Testis (tissue), 2 donors: ENCODE measurements at regions not wholly inside any gene's neighbourhood (a gene's known extent, or its start where the extent isn't known, plus 50 kb on each side); places are given as distances from the start of the nearest gene placed in this dataset.

Experiments used
- POLR2A ChIP-seq: fragments of 450-650 bp; IDR thresholded peaks from one replicate; pipeline ENCODE4 v1.6.1; 2017; ENCODE audit warnings: antibody characterized with exemption, mild to moderate bottlenecking, moderate library complexity
- TF ChIP-seq, protein P1 (sequence below), 3 experiments: fragments of 450-650 bp in 2 of 3; fragments of 200-600 bp in 1 of 3; sonication (generic) in 1 of 3; IDR thresholded peaks; one replicate each; pipeline ENCODE4 v1.5.1; 2016 to 2019; ENCODE audit warnings: antibody characterized with exemption in 3 of 3, mild to moderate bottlenecking in 2 of 3, moderate library complexity in 1 of 3

DNA sequence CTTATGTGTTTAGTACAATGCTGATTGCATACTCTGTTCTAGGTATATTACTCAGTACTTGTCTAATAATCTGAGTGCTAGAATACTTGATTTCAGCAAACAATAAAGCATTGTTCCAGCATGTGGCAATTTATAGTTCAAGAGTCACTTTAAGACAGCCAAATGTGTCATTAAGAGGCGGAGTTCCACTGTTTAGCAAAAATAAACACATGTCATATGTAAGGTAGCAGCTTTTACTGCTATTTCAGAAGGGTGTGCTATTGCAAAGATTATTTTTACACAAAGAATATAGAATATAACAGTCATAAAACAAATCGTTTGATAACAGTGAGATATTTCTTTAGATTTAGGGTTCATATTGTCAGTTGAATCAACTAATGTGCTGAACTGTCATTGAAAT is 358.7 kb downstream of the TUSC7 start:
- TF ChIP-seq, protein P1, sequence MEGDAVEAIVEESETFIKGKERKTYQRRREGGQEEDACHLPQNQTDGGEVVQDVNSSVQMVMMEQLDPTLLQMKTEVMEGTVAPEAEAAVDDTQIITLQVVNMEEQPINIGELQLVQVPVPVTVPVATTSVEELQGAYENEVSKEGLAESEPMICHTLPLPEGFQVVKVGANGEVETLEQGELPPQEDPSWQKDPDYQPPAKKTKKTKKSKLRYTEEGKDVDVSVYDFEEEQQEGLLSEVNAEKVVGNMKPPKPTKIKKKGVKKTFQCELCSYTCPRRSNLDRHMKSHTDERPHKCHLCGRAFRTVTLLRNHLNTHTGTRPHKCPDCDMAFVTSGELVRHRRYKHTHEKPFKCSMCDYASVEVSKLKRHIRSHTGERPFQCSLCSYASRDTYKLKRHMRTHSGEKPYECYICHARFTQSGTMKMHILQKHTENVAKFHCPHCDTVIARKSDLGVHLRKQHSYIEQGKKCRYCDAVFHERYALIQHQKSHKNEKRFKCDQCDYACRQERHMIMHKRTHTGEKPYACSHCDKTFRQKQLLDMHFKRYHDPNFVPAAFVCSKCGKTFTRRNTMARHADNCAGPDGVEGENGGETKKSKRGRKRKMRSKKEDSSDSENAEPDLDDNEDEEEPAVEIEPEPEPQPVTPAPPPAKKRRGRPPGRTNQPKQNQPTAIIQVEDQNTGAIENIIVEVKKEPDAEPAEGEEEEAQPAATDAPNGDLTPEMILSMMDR (IDR thresholded peaks at IDR 0.05), result no peak
- TF ChIP-seq POLR2A, result no peak
